ENCODE measurements at regions not wholly inside any gene's neighbourhood (a gene's known extent, or its start where the extent isn't known, plus 50 kb on each side); places are given as distances from the start of the nearest gene placed in this dataset.
A peak's percentile ranks its signal among the peaks of the same experiment; 100 is the strongest.

GRCh38 chr12:126210026-126210425 is 1144.8 kb downstream of the AACS start:
- no peak overlapping the region for H3K4me3 ChIP-seq
- no peaks in the 10 kb centered on the region for H3K27me3 ChIP-seq
- DNase-seq: no peak
- no peaks in the 10 kb centered on the region for H3K4me1 ChIP-seq
- H3K36me3 ChIP-seq: no peaks in the 10 kb centered on the region
- 49 to 71% (median 59%) methylated on average over 4 of the region's 4 CpGs for WGBS, 5 donors
- H3K9me3 ChIP-seq: no peaks in the 10 kb centered on the region
- H3K27ac ChIP-seq: no peak overlapping the region
- TF ChIP-seq POLR2AphosphoS5 (IDR thresholded peaks at IDR 0.05): no peak
- TF ChIP-seq POLR2A (IDR thresholded peaks at IDR 0.05): no peak
- TF ChIP-seq CTCF (IDR thresholded peaks at IDR 0.05): no peak
- TF ChIP-seq EP300 (IDR thresholded peaks at IDR 0.05): no peak
- intact Hi-C loops (cut with DNase I; ENCODE audit: low total_unique reads): no loop called here

DNA sequence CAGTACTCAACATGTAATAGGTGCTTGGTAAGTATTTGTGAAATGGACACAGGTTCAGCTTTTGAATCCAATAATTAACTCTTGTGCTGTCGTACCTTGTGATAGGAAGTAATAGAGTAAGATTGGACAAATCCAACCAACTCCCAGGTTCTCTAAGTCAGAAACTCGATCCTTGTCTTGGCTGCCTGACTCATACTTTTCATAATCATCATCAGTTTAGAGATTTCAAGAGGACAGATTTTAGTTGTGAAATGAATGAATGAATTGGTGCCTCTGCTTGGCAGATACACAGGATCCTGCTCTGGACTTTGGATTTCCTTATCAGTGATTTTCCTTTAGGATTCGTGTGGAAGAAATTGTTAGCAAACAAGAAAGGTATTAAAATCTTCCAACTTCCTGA is 1145.2 kb downstream of the AACS start:
- Histone ChIP-seq H3K27ac (no peak overlapping the region), H3K4me3 (no peak overlapping the region), H3K27me3 (no peaks in the 10 kb centered on the region), H3K4me1 (no peaks in the 10 kb centered on the region), H3K9me3 (no peaks in the 10 kb centered on the region), H3K36me3 (no peaks in the 10 kb centered on the region)
- WGBS, 5 donors: 60 to 69% (median 63%) methylated on average over 3 of the region's 3 CpGs
- intact Hi-C loops (cut with DNase I; ENCODE audit: low total_unique reads): no loop called here
- TF ChIP-seq CTCF (IDR thresholded peaks at IDR 0.05): no peak
- no peak for TF ChIP-seq POLR2A (IDR thresholded peaks at IDR 0.05)
- TF ChIP-seq POLR2AphosphoS5 (IDR thresholded peaks at IDR 0.05): no peak
- no peak for TF ChIP-seq EP300 (IDR thresholded peaks at IDR 0.05)
- DNase-seq: no peak

DNA sequence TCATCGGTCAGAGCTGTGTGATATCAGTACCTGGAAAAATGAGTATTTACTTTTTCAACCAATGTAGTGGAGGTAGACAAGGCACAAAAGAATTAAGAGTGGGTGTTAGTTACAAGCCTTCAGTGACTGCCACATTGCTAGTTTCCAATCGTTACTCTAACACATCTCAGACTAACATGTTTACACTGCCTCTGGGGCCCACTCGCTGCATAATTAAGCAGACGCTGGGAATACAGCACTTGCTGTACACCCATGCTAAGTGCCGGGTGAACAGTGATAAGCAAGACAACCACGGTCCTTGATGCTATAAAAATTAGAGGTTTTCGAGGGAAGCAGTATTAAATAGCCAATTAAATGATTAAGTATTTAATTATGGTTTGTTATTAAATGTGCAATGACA is 1147.6 kb downstream of the AACS start:
- no peak overlapping the region for H3K4me3 ChIP-seq
- H3K36me3 ChIP-seq: no peaks in the 10 kb centered on the region
- H3K27me3 ChIP-seq: no peaks in the 10 kb centered on the region
- intact Hi-C loops (cut with DNase I; ENCODE audit: low total_unique reads): no loop called here
- 38 to 50% (median 42%) methylated on average over 7 of the region's 7 CpGs for WGBS, 5 donors
- peak in 1 of 2 donors; percentile 12 for DNase-seq
- no peaks in the 10 kb centered on the region for H3K9me3 ChIP-seq
- no peak overlapping the region for H3K27ac ChIP-seq
- H3K4me1 ChIP-seq: no peaks in the 10 kb centered on the region
- TF ChIP-seq CTCF (IDR thresholded peaks at IDR 0.05) (no peak), POLR2AphosphoS5 (IDR thresholded peaks at IDR 0.05) (no peak), EP300 (IDR thresholded peaks at IDR 0.05) (no peak), POLR2A (IDR thresholded peaks at IDR 0.05) (no peak)

DNA sequence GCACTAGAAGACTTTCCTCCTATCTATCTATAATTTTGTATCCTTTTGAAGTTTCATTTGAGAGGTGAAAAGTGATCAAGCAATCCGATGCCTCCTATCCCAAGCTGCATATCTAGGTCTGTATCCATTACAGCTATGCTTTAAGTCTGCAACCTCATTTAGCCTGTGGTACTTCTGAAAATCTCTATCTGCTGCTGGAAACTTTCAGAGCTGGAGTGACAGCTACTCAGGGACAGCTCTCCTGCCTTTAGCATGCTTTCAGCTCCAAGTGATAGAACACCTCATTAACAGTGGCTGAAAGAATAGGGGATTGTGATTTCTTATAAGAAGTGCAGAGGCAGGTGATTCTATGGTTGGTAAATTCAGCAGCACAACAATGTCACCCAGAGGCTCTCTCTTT is 1153.5 kb downstream of the AACS start:
- Histone ChIP-seq H3K9me3 (no peaks in the 10 kb centered on the region), H3K36me3 (no peaks in the 10 kb centered on the region), H3K27ac (no peak overlapping the region), H3K4me1 (no peaks in the 10 kb centered on the region), H3K4me3 (no peak overlapping the region), H3K27me3 (no peaks in the 10 kb centered on the region)
- TF ChIP-seq CTCF (IDR thresholded peaks at IDR 0.05): no peak
- no peak for TF ChIP-seq POLR2AphosphoS5 (IDR thresholded peaks at IDR 0.05)
- TF ChIP-seq POLR2A (IDR thresholded peaks at IDR 0.05): no peak
- no peak for TF ChIP-seq EP300 (IDR thresholded peaks at IDR 0.05)
- 76 to 90% (median 90%) methylated on average over 1 of the region's 1 CpG for WGBS, 5 donors
- intact Hi-C loops (cut with DNase I; ENCODE audit: low total_unique reads): no loop called here
- DNase-seq: no peak

Data from stomach (tissue), 8 donors.